GM12874 (cell line): ENCODE measurements at regions not wholly inside any gene's neighbourhood (a gene's known extent, or its start where the extent isn't known, plus 50 kb on each side); places are given as distances from the start of the nearest gene placed in this dataset.

Experiments used
- TF ChIP-seq, protein P1 (sequence below): IDR thresholded peaks from 2 replicates; pipeline ENCODE4 v1.5.1; 2011; ENCODE audit warnings: low read depth, mild to moderate bottlenecking, control low read depth, low read length, moderate library complexity; ENCODE audit not compliant: insufficient read depth

- TF ChIP-seq, protein P1, sequence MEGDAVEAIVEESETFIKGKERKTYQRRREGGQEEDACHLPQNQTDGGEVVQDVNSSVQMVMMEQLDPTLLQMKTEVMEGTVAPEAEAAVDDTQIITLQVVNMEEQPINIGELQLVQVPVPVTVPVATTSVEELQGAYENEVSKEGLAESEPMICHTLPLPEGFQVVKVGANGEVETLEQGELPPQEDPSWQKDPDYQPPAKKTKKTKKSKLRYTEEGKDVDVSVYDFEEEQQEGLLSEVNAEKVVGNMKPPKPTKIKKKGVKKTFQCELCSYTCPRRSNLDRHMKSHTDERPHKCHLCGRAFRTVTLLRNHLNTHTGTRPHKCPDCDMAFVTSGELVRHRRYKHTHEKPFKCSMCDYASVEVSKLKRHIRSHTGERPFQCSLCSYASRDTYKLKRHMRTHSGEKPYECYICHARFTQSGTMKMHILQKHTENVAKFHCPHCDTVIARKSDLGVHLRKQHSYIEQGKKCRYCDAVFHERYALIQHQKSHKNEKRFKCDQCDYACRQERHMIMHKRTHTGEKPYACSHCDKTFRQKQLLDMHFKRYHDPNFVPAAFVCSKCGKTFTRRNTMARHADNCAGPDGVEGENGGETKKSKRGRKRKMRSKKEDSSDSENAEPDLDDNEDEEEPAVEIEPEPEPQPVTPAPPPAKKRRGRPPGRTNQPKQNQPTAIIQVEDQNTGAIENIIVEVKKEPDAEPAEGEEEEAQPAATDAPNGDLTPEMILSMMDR, result no peak
Observed at GRCh38 chr2:236507393-236508085, 62.1 kb upstream of the ACKR3 start.

GRCh38 chr2:236508466-236508865 is 61.2 kb upstream of the ACKR3 start:
- TF ChIP-seq, protein P1, result no peak

- TF ChIP-seq, protein P1, result no peak
Observed at GRCh38 chr2:236510034-236510433, 59.6 kb upstream of the ACKR3 start.

GRCh38 chr2:236511266-236511665 is 58.4 kb upstream of the ACKR3 start:
- TF ChIP-seq, protein P1, result no peak

DNA sequence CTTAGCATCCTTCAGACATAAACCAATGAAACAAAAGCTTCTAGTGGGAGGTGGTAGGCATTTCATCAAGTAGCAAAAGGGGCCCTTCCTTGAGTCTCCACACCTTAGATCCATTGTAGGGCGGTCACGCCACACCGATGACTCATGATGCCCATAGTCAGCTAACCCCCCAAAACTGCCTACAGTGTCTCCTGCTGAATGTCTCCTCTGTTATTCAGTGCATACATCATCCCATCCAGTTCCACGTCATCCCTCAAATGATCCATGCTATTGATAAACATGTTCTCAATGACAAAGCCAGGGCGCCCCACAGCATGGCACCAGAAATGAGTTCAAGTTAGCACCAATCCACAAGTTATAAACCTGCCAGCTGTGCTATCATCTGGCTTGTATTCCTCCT is 57.4 kb upstream of the ACKR3 start:
- TF ChIP-seq, protein P1, result no peak

GRCh38 chr2:236512902-236513435 is 56.7 kb upstream of the ACKR3 start:
- TF ChIP-seq, protein P1, result peak; percentile 85

DNA sequence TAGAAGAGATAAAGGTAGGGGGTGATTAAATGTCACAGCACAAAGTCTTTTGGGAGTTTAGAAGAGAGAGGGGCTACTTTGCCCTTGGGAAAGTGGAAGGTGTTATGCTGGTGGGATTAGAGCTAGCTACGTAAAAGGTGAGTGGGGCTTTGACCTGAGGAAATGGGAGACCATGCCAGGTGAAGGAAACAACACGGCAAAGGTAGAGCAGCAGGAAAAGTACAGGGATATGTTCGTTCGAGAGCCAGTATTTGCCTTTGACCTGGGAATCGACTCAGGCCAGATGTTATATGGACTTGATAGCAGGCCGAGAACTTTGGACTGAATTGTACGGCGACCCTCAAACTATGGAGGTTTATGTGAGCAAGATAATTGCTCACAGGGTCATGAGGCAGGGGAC is 55.7 kb upstream of the ACKR3 start:
- TF ChIP-seq, protein P1, result no peak

GRCh38 chr2:236516708-236517107 is 52.9 kb upstream of the ACKR3 start:
- TF ChIP-seq, protein P1, result no peak
